ENCODE measurements at regions not wholly inside any gene's neighbourhood (a gene's known extent, or its start where the extent isn't known, plus 50 kb on each side); places are given as distances from the start of the nearest gene placed in this dataset.

DNA sequence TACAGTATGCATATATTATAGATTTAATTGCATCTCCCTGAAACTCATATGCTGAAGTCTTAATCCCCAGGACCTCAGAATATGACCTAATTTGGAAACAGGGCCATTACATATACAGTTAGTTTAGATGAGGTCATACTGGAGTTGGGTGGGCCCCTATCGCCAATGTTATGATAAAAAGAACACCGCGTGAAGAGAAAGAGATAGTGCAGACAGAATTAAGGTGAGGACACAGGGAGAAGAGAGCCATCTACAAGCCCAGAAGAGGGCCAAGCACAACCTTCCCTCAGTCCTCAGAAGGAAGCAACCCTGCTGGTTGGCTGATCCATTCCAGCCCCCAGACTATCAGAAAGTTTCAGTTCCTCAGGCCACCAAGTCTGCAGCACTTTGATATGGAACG is 311.9 kb upstream of the RAB6C start:
- DNase-seq: no peak

DNA sequence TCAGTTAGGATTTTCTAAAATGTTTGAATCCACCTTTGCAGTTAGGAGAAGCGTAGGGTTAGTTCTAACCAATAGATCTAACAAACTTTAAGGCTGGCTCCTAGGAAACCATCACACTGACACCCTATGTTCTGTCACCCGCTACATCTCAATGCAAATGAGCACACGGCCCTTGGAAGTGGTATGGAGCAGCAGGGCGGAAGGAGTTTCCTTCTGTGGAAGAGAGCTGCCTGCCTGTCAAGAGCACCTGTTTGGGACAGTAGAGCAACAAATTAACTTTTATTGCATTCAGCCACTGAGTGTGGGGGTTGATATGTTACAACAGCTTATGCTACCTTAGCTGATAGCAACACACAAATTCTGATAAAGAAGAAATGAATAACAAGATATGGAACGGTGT is 306.9 kb upstream of the RAB6C start:
- no peak for DNase-seq

GRCh38 chr2:129673234-129673633 is 306.2 kb upstream of the RAB6C start:
- no peak for DNase-seq

GRCh38 chr2:129673847-129674711 is 305.4 kb upstream of the RAB6C start:
- DNase-seq: no peak

DNA sequence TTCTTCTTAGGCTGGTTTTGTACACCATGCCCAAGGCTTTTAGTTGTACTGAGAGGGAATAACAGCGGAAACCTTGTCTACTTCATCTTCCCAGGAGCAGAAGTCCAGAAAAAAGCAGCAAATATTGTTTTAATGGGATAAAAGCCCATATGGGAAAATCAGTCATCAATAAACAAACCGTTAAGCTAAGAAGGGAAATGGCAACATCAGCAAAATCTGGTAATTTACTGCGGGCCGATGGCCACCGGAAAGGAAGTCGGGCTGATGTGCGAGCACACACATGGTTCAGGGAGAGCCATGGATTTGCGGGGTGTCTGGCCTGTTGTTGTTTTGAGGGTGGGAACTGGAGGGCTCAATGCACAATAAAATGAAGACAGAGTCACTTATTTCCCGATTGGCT is 300.7 kb upstream of the RAB6C start:
- DNase-seq: no peak

- DNase-seq: no peak
Observed at GRCh38 chr2:129681788-129682187, 297.7 kb upstream of the RAB6C start.

DNA sequence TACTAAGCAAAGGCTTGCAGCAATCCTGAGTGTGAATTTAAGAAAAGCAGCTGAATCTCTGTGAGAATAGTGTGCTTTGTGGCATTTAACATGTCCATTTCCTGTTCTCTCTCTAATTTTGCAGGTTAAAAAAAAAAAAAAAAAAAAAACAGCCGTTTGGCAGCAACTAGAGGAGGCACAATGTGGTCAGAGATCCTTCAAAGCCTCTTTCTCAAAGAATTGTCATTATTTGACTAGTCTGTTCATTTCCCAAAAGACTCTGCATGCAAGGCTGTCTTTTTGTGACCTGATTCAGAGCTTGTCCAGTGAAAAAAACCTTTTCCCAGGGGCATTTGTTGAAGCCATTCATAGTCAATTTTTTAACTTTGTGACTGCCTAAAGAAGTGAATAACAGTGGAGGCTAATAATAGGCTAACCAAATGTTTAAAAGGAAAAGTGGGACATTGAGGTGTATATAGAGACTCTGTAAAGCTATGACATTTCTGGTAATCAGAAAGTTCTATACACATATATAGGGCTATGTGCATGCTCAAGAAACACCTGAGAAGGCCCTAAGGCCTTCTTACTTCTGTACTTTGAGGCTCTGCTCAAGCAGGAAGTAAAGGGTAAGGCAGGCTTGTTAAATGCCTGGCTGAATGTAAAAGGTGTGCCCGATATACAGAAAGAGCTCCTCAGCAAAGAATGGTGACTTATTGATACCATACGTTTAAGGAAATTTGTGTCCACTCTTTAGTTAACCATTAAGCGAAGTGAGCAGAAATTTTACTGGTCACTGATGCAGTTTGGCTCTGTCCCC is 289.6 kb upstream of the RAB6C start:
- DNase-seq: no peak

GRCh38 chr2:129695496-129695895 is 284.0 kb upstream of the RAB6C start:
- no peak for DNase-seq

DNA sequence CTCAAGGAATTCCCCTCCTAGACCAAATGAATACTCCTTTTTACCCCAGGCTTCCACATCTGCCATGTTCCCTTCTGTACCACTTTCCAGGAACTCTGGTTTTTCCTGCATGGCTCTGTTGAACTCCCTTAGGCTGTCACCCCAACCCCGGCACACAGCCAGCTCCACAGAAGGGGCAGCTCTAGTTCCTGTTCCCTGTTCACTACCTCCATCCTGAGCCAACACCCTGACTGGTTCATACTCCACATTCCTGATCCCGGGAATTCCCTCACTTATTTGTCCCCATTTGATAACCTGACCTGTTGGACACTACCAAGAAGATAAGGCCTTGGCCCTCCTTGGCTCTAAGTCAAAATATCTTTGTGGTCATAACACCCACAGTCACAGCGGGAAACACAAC is 280.9 kb upstream of the RAB6C start:
- no peak for DNase-seq

DNA sequence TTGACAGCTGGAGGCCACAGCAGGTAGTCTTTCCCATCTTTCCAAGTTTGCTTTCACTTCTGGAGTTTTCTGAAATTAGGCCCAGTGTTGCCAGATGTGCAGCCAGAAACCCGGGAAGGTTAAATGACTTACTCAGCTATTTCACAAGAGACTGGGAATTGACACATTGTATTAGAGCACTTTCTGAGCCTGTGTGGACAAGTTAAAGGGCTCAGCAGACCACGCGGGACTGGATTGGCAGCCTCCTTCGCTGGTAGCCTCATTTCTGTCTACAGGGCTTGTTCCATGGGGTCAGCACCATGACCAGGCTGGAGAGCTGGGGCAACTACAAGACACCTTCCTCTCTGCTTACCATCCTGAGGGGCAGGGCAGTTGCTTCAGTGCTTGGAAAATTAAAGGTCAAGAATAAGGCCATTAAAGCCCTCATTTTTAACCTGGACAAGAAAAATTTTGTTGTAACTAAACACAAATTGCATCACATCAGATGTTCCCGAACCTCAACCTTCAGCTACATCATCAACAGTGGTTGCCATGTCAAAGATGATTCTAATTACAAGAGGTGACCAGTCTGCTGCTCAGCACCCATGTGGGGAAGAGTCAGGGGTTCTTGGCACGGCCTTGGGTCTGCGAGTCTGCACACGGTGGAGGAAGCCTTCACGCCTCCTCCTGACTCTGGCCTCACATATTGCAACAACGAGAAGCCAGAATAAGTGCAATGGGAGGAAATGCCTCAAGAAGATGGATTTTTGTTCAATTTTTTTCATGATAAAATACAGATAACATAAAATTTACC is 279.5 kb upstream of the RAB6C start:
- no peak for DNase-seq

DNA sequence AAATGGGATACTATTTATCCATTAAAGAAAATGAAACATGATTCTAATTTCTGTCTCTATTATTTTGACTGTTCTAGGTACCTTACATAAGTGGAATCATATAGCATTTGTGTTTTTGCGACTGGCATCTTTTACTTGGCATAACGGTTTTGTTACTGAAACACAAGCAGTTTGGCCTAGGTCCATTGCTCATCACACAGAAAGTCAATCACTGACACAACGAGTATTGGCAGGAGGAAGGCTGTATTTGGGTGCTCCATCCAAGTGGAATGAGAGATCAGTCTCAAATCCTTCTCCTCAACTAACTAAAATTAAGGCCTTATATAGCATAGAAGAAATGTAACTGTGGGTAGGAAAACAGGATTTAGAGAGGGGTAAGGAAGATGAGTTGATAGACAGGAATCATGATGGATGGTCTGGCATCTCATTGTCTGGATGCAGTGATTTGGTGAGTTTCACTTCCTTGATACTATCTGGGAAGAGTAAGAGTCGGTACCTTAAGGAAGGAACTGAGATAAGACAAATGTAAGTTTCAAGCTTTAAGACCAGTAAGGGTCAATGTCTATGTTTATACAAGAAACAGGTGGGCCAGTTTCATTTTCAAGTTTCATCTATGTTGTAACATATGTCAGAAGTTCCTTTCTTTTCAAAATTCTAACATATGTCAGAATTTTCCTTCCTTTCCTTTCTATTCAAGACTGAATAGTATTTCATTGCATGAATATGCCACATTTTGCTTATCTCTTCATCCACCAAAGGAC is 276.9 kb upstream of the RAB6C start:
- no peak for DNase-seq

GRCh38 chr2:129705085-129705484 is 274.4 kb upstream of the RAB6C start:
- DNase-seq: no peak

GRCh38 chr2:129707800-129708199 is 271.7 kb upstream of the RAB6C start:
- DNase-seq: no peak

DNA sequence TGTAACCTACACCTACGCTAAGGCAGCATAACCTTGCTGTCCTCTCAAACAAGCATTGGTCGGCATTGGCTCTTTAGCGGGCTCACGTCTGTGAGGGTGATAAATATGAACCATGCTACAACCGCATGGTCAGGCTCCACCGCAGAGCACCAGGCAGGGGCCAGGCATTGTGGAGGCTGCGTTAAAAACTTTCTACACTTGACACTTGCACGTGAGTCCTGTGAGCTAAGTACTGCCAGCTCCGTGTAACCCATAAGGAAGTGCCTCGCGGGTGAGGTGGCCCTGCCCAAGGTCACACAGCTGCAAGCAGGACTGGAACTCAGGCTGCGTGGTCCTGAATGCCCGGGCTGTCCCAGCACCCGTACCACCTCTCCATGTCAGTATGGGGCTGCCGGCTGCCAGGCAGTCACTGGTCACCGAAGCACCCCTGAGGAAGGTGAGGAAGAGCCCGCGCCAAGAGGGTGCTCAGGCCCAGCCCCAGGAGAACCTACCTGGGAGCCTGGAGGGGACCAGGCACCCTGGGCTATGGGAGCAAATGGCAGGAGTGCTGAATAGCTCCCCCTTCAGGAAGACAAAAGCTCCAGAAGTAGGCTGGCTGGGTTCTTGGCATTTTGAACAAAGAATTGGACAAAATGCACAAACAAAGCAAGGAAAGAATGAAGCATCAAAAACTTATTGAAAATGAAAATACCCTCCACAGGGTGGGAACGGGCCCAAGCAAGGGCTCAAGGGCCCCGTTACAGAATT is 271.1 kb upstream of the RAB6C start:
- DNase-seq: no peak

DNA sequence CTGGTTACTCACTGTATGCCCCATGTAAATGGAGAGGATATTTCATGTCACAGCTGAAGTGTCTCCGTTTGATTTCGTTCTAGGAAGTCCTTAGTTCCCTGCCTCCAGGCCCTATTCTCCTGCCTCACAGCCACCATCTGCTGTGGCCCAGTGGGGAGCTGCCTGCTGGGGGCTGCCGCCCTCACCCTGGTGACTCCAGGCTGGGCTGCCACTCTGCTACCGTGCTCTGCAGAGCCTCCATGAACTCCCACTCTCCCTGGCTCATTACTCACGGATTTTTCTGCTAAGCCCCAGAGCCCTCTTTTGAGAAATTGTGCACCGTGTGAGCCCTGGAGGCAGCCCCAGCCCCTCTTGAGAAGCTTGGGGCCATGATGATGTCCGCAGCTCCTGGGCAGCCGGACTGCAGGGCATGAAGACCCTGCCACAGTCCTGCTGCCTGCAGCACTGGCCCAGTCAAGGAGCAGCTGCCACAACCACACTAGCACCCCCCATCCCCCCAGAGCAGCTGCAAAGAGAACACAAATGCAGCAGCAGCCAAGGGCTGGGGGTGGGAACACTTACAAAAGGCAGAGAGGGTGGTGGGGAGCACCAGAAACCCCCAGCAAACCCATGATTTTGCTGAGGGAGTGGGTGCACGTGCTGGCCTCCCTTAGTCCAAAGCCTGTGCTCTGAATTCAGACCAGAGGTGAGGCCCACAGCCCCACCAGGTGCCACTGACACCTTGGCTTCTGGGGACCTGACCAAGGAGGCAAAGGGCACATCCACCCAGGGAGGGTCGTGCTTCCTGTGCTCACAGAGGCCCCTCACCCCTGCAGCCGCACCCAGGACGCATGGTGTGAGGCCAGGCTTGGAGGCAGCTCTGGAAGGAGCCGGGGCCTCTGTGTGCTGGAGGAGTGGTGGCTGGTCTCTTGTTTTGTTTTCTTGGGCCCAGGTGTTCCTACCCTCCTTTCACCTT is 270.2 kb upstream of the RAB6C start:
- no peak for DNase-seq

- no peak for DNase-seq
Observed at GRCh38 chr2:129709956-129710598, 269.4 kb upstream of the RAB6C start.

DNA sequence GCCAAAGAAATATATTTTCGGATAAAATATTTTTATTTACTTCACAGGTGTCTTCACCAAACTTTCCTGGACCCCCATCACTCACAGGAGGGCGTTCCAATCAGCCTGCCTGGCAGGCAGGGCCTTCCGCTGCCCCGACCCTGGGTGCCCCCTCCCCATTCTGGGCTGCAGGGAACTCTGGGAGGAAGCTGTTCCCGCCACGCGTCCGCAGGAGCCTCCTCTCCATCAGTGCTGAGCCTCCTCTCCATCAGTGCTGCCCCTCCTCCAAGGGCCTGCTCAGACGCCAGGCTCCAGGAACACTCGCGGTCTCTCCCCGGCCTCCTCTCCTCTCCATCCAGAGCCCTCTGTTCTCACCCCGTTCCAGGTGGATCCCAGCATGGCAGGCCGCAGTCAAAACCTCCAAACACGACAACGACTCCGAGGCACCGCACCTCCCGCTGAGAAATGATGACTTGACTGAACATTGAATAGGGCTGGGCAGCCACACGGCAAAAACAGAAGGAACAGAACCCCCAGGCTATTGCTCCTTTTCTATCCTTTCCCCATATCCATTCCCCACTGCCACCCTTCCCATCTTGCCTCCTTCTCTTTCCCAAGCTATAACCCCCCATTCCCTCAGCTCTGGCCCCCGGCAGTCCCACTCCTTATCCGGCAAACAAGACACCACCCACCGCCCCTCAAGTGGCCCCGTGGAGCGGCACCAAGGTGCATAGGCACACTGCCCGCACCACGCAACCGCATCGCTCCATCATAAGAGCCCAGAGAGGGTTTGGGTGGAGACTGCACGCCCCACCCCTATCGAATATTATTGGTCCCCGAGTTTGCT is 268.6 kb upstream of the RAB6C start:
- no peak for DNase-seq

GRCh38 chr2:129711816-129712675 is 267.4 kb upstream of the RAB6C start:
- DNase-seq: no peak
